ENCODE measurements at regions not wholly inside any gene's neighbourhood (a gene's known extent, or its start where the extent isn't known, plus 50 kb on each side); places are given as distances from the start of the nearest gene placed in this dataset.
A peak's percentile ranks its signal among the peaks of the same experiment; 100 is the strongest.

- H3K4me1 ChIP-seq (ENCODE audit: control insufficient read depth, insufficient read depth, low read length): peaks cover 5% of the 10 kb centered on the region
- H3K4me3 ChIP-seq (ENCODE audit: low read length in 2 of 2): no peak overlapping the region
- peaks cover 20 to 29% of the 10 kb centered on the region in 2 donors for H3K27me3 ChIP-seq (ENCODE audit: control insufficient read depth in 1 of 2, insufficient read depth in 2 of 2, low read length in 2 of 2)
- no peak overlapping the region for H3K27ac ChIP-seq (ENCODE audit: low read length)
- no peak overlapping the region for H3K9ac ChIP-seq (ENCODE audit: low read length in 2 of 2)
- H3K36me3 ChIP-seq (ENCODE audit: control insufficient read depth in 2 of 2, insufficient read depth in 2 of 2, low read length in 2 of 2): no peaks in the 10 kb centered on the region
- H3K9me3 ChIP-seq (ENCODE audit: control insufficient read depth in 2 of 2, low read length in 2 of 2): no peaks in the 10 kb centered on the region
Measured at GRCh38 chr19:30670011-30670329, 297.8 kb downstream of the ZNF536 start.

GRCh38 chr19:30669329-30670010, 297.3 kb downstream of the ZNF536 start:
- Histone ChIP-seq H3K9me3 (ENCODE audit: control insufficient read depth in 2 of 2, low read length in 2 of 2) (no peaks in the 10 kb centered on the region), H3K27me3 (ENCODE audit: control insufficient read depth in 1 of 2, insufficient read depth in 2 of 2, low read length in 2 of 2) (peaks cover 20 to 25% of the 10 kb centered on the region in 2 donors), H3K4me3 (ENCODE audit: low read length in 2 of 2) (peak overlapping the region in 1 of 2 donors; percentile 15), H3K36me3 (ENCODE audit: control insufficient read depth in 2 of 2, insufficient read depth in 2 of 2, low read length in 2 of 2) (no peaks in the 10 kb centered on the region), H3K9ac (ENCODE audit: low read length in 2 of 2) (no peak overlapping the region), H3K4me1 (ENCODE audit: control insufficient read depth, insufficient read depth, low read length) (peaks cover 6% of the 10 kb centered on the region), H3K27ac (ENCODE audit: low read length) (no peak overlapping the region)

- Histone ChIP-seq H3K36me3 (ENCODE audit: control insufficient read depth in 2 of 2, insufficient read depth in 2 of 2, low read length in 2 of 2) (no peaks in the 10 kb centered on the region), H3K9ac (ENCODE audit: low read length in 2 of 2) (no peak overlapping the region), H3K27me3 (ENCODE audit: control insufficient read depth in 1 of 2, insufficient read depth in 2 of 2, low read length in 2 of 2) (peaks cover 22% of the 10 kb centered on the region in 2 donors), H3K27ac (ENCODE audit: low read length) (no peak overlapping the region), H3K9me3 (ENCODE audit: control insufficient read depth in 2 of 2, low read length in 2 of 2) (no peaks in the 10 kb centered on the region), H3K4me3 (ENCODE audit: low read length in 2 of 2) (no peak overlapping the region), H3K4me1 (ENCODE audit: control insufficient read depth, insufficient read depth, low read length) (peaks cover 13% of the 10 kb centered on the region)
Measured at GRCh38 chr19:30668521-30669155, 296.5 kb downstream of the ZNF536 start.

GRCh38 chr19:30667746-30668145, 295.6 kb downstream of the ZNF536 start:
- Histone ChIP-seq H3K9ac (ENCODE audit: low read length in 2 of 2) (no peak overlapping the region), H3K9me3 (ENCODE audit: control insufficient read depth in 2 of 2, low read length in 2 of 2) (no peaks in the 10 kb centered on the region), H3K27me3 (ENCODE audit: control insufficient read depth in 1 of 2, insufficient read depth in 2 of 2, low read length in 2 of 2) (peaks cover 20 to 22% of the 10 kb centered on the region in 2 donors), H3K36me3 (ENCODE audit: control insufficient read depth in 2 of 2, insufficient read depth in 2 of 2, low read length in 2 of 2) (no peaks in the 10 kb centered on the region), H3K4me3 (ENCODE audit: low read length in 2 of 2) (no peak overlapping the region), H3K27ac (ENCODE audit: low read length) (no peak overlapping the region), H3K4me1 (ENCODE audit: control insufficient read depth, insufficient read depth, low read length) (peaks cover 13% of the 10 kb centered on the region)

GRCh38 chr19:30667227-30667626, 295.0 kb downstream of the ZNF536 start:
- Histone ChIP-seq H3K4me3 (ENCODE audit: low read length in 2 of 2) (no peak overlapping the region), H3K36me3 (ENCODE audit: control insufficient read depth in 2 of 2, insufficient read depth in 2 of 2, low read length in 2 of 2) (no peaks in the 10 kb centered on the region), H3K27me3 (ENCODE audit: control insufficient read depth in 1 of 2, insufficient read depth in 2 of 2, low read length in 2 of 2) (peaks cover 20 to 22% of the 10 kb centered on the region in 2 donors), H3K27ac (ENCODE audit: low read length) (no peak overlapping the region), H3K9ac (ENCODE audit: low read length in 2 of 2) (no peak overlapping the region), H3K4me1 (ENCODE audit: control insufficient read depth, insufficient read depth, low read length) (peaks cover 13% of the 10 kb centered on the region), H3K9me3 (ENCODE audit: control insufficient read depth in 2 of 2, low read length in 2 of 2) (no peaks in the 10 kb centered on the region)

- no peaks in the 10 kb centered on the region for H3K36me3 ChIP-seq (ENCODE audit: control insufficient read depth in 2 of 2, insufficient read depth in 2 of 2, low read length in 2 of 2)
- peaks cover 13% of the 10 kb centered on the region for H3K4me1 ChIP-seq (ENCODE audit: control insufficient read depth, insufficient read depth, low read length)
- no peak overlapping the region for H3K4me3 ChIP-seq (ENCODE audit: low read length in 2 of 2)
- no peaks in the 10 kb centered on the region for H3K9me3 ChIP-seq (ENCODE audit: control insufficient read depth in 2 of 2, low read length in 2 of 2)
- no peak overlapping the region for H3K9ac ChIP-seq (ENCODE audit: low read length in 2 of 2)
- H3K27ac ChIP-seq (ENCODE audit: low read length): no peak overlapping the region
- peaks cover 20 to 22% of the 10 kb centered on the region in 2 donors for H3K27me3 ChIP-seq (ENCODE audit: control insufficient read depth in 1 of 2, insufficient read depth in 2 of 2, low read length in 2 of 2)
Measured at GRCh38 chr19:30666301-30666803, 294.2 kb downstream of the ZNF536 start.

GRCh38 chr19:30665449-30665848, 293.3 kb downstream of the ZNF536 start:
- Histone ChIP-seq H3K9ac (ENCODE audit: low read length in 2 of 2) (no peak overlapping the region), H3K27me3 (ENCODE audit: control insufficient read depth in 1 of 2, insufficient read depth in 2 of 2, low read length in 2 of 2) (peaks cover 20 to 22% of the 10 kb centered on the region in 2 donors), H3K36me3 (ENCODE audit: control insufficient read depth in 2 of 2, insufficient read depth in 2 of 2, low read length in 2 of 2) (no peaks in the 10 kb centered on the region), H3K4me3 (ENCODE audit: low read length in 2 of 2) (no peak overlapping the region), H3K9me3 (ENCODE audit: control insufficient read depth in 2 of 2, low read length in 2 of 2) (no peaks in the 10 kb centered on the region), H3K27ac (ENCODE audit: low read length) (no peak overlapping the region), H3K4me1 (ENCODE audit: control insufficient read depth, insufficient read depth, low read length) (peaks cover 13% of the 10 kb centered on the region)

- no peak overlapping the region for H3K27ac ChIP-seq (ENCODE audit: low read length)
- H3K9me3 ChIP-seq (ENCODE audit: control insufficient read depth in 2 of 2, low read length in 2 of 2): no peaks in the 10 kb centered on the region
- H3K36me3 ChIP-seq (ENCODE audit: control insufficient read depth in 2 of 2, insufficient read depth in 2 of 2, low read length in 2 of 2): no peaks in the 10 kb centered on the region
- peaks cover 8% of the 10 kb centered on the region for H3K4me1 ChIP-seq (ENCODE audit: control insufficient read depth, insufficient read depth, low read length)
- no peak overlapping the region for H3K4me3 ChIP-seq (ENCODE audit: low read length in 2 of 2)
- no peak overlapping the region for H3K9ac ChIP-seq (ENCODE audit: low read length in 2 of 2)
- peaks cover 10 to 14% of the 10 kb centered on the region in 2 donors for H3K27me3 ChIP-seq (ENCODE audit: control insufficient read depth in 1 of 2, insufficient read depth in 2 of 2, low read length in 2 of 2)
Measured at GRCh38 chr19:30663611-30664174, 291.5 kb downstream of the ZNF536 start.

- Histone ChIP-seq H3K4me3 (ENCODE audit: low read length in 2 of 2) (no peak overlapping the region), H3K27ac (ENCODE audit: low read length) (no peak overlapping the region), H3K9me3 (ENCODE audit: control insufficient read depth in 2 of 2, low read length in 2 of 2) (no peaks in the 10 kb centered on the region), H3K4me1 (ENCODE audit: control insufficient read depth, insufficient read depth, low read length) (peaks cover 8% of the 10 kb centered on the region), H3K36me3 (ENCODE audit: control insufficient read depth in 2 of 2, insufficient read depth in 2 of 2, low read length in 2 of 2) (no peaks in the 10 kb centered on the region), H3K27me3 (ENCODE audit: control insufficient read depth in 1 of 2, insufficient read depth in 2 of 2, low read length in 2 of 2) (peaks cover 9 to 14% of the 10 kb centered on the region in 2 donors), H3K9ac (ENCODE audit: low read length in 2 of 2) (no peak overlapping the region)
Measured at GRCh38 chr19:30662211-30662861, 290.2 kb downstream of the ZNF536 start.

- no peaks in the 10 kb centered on the region for H3K36me3 ChIP-seq (ENCODE audit: control insufficient read depth in 2 of 2, insufficient read depth in 2 of 2, low read length in 2 of 2)
- H3K27me3 ChIP-seq (ENCODE audit: control insufficient read depth in 1 of 2, insufficient read depth in 2 of 2, low read length in 2 of 2): peaks cover 2 to 4% of the 10 kb centered on the region in 2 donors
- H3K4me1 ChIP-seq (ENCODE audit: control insufficient read depth, insufficient read depth, low read length): peaks cover 8% of the 10 kb centered on the region
- no peak overlapping the region for H3K9ac ChIP-seq (ENCODE audit: low read length in 2 of 2)
- H3K4me3 ChIP-seq (ENCODE audit: low read length in 2 of 2): no peak overlapping the region
- H3K9me3 ChIP-seq (ENCODE audit: control insufficient read depth in 2 of 2, low read length in 2 of 2): no peaks in the 10 kb centered on the region
- no peak overlapping the region for H3K27ac ChIP-seq (ENCODE audit: low read length)
Measured at GRCh38 chr19:30659638-30660037, 287.5 kb downstream of the ZNF536 start.

Data from stomach smooth muscle (tissue), 2 donors.